HK-2 (cell line): ENCODE measurements at regions not wholly inside any gene's neighbourhood (a gene's known extent, or its start where the extent isn't known, plus 50 kb on each side); places are given as distances from the start of the nearest gene placed in this dataset.

Experiments used
- DNase-seq: peaks from one replicate; pipeline ENCODE4 v3.0.0-alpha.2; 2018; ENCODE audit not compliant: unreplicated experiment

DNA sequence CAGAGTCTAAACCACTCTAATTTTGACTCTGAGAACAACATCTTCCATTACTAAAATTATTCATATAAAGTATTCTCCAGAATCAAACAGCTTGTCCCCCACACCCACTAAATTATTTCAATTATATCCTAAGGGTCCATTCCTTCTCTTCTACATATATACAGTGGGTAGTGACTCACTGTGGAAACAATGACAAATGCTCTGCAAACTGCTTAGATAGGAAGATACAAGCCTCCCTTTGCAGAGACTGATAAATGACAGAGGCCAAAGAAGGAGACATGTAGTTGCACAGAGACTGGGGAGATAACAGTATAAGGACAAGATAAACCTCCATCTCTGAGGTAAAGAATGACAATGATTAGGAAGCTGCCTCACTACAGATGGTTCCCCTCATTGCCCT is 1087.4 kb downstream of the AGBL1 start:
- no peak for DNase-seq

DNA sequence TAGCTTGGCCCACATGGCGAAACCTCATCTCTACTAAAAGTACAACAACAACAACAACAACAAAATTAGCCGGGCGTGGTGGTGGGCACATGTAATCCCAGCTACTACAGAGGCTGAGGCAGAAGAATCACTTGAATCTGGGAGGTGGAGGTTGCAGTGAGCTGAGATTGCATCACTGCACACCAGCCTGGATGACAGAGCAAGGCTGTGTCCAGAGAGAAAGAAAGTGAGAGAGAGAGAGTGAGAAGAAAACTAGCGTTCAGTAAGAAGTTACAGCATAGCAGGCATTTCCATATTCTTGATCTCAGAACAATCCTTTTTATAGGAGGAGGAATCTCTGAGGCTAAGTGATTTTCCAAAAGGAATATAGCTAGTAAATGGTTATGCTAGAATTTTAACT is 1076.1 kb downstream of the AGBL1 start:
- no peak for DNase-seq

GRCh38 chr15:87154761-87155160 is 1075.1 kb downstream of the AGBL1 start:
- no peak for DNase-seq

- DNase-seq = no peak
These were observed 1071.6 kb downstream of the AGBL1 start for GRCh38 chr15:87151202-87151748.

GRCh38 chr15:87145696-87146095 is 1066.0 kb downstream of the AGBL1 start:
- no peak for DNase-seq

DNA sequence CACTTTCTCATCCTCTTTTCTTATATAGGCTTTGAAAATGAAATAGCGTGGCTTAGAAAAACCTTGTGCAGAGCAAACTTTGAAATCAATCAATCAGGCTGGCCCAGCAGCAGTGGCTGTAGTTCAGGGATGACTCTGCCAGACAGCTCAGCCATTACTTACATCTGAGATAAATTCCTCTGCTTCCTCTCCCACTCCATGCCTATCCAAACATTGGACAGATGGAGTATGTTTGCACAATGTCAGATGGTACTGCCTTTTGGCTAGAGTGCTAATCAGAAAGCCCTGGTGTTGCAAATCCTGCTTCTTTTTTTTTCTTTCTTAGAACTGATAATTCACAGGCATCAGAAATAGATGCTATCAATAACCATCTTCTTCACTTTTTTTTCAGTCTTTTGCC is 1065.1 kb downstream of the AGBL1 start:
- DNase-seq = no peak

- DNase-seq = no peak
These were observed 1062.4 kb downstream of the AGBL1 start for GRCh38 chr15:87142096-87142495.

GRCh38 chr15:87135109-87135508 is 1055.4 kb downstream of the AGBL1 start:
- no peak for DNase-seq

DNA sequence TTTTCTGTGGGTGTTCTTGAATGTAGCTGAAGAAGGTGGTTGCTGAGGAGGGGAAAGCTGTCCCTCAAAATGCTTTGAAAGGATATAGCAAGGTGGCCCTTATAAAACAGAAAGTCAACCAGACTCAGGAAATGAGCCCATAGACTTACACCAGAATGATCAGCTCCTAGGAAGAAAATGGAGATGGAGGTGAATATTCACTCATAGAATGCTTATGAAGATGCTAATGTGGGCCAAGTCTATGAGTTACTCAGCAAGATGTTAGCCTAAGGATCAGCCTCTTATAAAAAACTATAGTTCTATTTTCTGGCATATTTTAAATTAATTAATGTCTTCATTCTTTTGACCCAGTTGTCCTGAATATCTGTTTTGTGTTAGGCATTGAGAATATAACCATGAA is 1054.0 kb downstream of the AGBL1 start:
- no peak for DNase-seq

DNA sequence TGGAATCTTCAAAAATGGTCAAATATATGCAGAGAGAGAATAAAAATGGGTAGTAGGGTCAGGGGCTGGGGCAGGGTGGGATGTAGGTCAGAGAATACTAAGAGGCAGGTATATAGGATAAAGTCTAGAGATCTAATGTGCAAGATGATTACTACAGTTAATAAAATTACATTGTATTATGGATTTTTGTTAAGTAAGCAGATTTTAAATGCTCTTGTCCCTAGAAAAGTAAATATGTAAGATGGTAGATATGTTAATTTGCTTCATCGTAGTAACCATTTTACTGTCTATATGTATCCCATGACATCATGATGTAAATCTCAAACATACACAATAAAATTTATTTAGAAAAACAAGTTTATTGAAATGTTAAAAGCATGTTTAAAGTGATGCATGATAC is 1051.4 kb downstream of the AGBL1 start:
- DNase-seq = no peak

DNA sequence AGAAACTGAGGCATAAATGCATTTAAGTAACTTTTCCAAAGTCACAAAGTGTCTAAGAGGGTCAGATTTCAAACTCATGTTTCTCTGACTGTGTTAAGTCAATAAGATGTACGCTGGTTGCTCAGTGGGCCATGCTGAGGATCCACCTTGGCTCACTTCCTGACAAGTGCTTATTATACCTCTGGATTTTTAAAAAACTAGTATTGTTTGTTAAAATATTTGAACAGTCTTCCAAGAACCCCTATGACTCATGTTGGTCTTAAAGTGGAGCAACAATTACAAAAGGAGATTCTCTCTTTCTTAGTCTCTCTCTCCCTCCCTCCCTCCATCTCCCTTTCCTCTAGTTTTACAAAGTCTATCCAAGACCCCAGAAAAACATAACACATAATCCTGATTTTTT is 1050.2 kb downstream of the AGBL1 start:
- no peak for DNase-seq

DNA sequence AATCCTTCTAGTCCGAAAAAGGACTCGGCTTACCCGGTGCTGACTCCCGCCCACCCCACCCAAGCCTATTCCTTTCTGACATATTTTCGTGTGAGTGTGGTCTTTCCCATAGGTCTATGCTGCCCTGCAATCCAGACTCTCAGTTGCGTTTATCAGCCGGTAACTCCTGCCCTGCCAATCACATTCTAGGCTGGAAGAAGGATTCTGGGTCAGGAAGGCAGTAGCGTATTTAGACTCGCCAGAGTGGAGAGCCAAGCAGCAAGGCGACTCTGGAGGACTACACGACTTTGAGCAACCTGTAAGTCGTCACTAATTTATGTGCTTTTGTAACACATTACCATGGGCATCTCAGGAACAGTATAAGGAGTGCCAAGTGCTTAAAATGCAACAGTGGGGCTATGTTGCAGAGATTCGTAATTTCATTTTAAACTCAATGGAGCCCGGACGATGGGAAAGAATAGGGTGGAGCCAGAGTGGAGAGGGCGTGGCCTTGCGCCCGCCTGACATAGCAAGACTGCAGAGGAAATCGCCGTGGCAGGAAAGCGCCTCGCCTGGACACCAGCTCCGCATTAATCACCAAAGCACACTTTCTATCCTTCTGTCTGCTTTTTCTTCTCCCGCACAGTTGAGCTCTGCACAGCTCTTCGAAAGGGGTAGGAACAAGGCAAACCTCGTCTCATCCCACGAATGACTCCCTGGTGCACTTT is 1044.2 kb downstream of the AGBL1 start:
- DNase-seq = no peak

DNA sequence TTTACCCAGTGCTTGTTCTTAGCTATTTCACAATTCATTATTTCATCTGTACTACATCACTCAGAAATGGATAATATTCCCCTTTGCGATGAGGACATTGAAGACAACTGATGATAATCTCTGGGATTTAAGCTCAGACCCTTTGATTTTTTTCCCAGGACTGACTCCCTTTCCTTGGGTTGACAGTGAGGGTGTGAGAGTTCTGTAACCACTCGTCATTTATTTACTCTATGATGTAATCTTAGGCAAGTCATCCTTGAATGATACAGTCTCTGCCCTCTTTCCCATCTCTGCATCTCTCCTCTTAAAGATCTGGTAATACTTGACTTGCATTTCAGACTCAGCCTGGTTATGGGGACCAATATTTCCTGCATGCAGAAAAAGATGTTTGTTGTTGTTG is 1041.7 kb downstream of the AGBL1 start:
- no peak for DNase-seq

- no peak for DNase-seq
These were observed 1040.9 kb downstream of the AGBL1 start for GRCh38 chr15:87120555-87120954.

DNA sequence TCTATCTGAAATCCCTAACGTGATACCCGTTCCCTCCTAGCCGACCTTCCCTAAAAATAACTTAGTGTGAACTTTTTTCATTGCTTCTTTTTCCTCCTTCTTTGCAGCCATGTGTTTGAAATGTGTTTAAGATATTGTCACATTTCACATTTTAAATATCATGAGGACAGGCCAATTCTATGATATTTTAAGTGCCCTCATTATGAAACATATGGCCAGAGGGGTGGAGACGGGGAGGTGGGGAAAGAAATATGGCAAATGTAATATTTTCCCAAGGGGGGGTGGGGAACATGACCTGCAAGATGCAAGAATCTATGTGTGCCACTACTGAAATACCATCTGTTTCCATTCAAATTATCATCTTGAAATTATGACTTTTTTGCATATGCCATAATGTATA is 1039.2 kb downstream of the AGBL1 start:
- no peak for DNase-seq

DNA sequence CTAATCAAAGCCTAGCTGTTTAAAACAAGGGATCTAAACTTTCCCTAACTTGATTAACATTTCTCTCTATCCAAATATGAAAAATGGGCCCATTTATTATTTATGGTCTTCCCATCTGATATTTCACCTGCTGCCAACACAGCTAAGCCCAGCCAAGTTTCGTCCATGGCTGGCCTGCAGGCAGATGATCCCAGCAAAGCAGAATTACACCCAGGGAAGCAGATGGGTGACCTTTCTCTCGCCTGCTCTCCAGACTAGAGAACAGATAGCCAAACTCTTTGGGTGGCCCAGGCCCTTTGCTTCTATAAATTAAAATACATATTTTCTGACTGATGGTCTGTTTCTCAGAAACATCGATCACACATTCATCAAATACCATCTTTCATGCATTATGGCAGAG is 1038.8 kb downstream of the AGBL1 start:
- DNase-seq = no peak

DNA sequence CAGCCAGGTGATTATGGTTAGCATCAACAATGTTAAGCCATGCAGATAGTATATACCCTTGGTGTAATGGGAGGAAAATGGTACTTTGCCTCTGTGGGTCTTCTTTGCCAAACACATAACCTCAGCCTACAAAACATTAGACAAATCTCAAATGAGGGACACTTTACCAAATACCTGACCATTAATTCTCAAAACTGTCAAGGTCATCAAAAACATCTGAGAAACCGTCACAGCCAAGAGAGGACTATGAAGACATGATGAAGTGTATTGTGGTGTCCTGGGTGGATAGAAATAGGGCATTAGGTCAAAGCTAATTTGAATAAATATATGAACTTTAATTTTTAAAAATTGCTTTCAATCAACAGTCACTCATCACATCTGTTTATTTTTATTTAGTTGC is 1036.1 kb downstream of the AGBL1 start:
- no peak for DNase-seq

DNA sequence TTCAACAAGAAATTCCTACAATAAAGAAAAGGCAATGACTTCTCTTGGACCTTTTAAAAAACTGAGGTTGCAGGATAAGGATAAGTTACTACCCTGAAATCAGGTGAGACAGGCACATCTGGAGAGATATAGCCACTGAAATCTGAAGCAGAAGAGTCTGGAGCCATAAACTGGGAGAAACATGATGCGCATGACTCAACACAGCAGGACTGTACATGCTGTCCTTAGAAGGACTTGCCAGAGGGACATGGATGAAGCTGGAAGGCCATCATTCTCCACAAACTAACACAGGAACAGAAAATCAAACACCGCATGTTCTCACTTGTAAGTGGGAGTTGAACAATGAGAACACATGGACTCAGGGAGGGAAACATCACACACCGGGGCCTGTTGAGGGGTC is 1020.2 kb downstream of the AGBL1 start:
- DNase-seq = no peak

DNA sequence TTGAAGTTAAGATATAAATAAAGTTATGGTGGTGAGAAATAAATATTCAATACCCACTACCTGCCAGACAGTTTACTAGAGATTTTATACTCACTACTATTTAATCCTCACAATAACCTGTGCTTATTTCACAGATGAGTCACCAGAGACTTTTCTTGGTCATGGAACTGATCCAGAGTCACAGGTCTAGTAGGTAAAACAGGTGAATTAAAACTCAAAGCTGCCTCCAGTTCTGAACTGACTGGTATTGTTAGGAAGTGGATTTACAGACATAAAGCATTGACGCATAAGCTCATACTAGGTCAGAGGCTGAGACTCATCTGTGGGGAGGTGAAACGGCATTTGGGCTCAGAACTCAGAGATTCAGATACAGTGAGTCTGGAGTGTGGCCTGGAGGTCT is 1009.9 kb downstream of the AGBL1 start:
- DNase-seq = no peak

- DNase-seq = no peak
These were observed 1003.5 kb downstream of the AGBL1 start for GRCh38 chr15:87083201-87083600.

- no peak for DNase-seq
These were observed 1002.9 kb downstream of the AGBL1 start for GRCh38 chr15:87082581-87082980.

GRCh38 chr15:87080547-87080946 is 1000.9 kb downstream of the AGBL1 start:
- no peak for DNase-seq
